ENCODE measurements at regions not wholly inside any gene's neighbourhood (a gene's known extent, or its start where the extent isn't known, plus 50 kb on each side); places are given as distances from the start of the nearest gene placed in this dataset.

DNA sequence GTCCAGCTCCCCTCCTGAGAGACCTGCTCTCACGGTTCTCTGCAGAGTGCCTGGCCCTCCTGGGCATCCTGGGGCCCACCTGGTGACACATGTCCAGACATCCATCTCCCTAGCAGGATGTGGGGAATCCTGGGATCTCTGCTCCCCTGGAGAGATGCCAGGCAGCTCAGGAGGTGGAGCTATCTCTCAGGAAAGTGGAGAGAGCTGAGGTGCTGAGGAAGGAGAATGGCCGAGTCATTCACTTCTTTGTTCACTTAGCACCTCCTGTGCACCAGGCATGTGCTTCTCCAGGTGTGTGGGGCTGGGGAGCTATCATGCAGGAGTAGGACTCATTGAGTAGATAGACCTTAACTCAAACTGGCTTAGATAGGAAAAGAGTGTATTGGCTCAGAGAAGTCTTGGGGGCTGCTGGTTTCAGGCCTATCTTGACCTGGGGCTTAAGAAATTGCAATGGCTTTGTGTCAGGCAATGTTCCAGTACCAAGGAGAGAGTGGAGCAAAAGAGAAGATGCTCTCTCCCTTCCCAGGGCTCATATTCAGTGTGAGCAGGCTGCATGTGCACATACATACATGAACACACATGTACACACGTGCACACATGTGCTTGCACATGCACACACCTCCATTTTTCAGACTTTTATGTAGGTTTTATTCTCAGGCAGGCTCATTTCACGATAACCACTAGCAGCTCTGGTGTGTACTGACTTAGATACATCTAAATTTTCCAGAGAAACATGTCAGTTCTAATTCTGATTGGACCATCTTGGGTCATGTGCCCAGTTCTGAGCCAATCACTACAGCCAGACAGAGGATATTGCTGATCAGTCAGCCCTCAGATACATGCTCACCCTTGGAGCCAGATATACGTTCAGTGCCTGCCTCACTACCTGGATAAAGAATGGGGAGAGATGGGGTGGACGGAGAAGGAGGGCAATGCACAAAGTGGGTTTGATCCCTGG is 437.6 kb downstream of the PTPRU start:
- Histone ChIP-seq H3K27ac (no peak overlapping the region), H3K36me3 (no peaks in the 10 kb centered on the region), H3K4me3 (no peak overlapping the region), H3K4me1 (ENCODE audit: insufficient read depth) (no peaks in the 10 kb centered on the region), H3K27me3 (no peaks in the 10 kb centered on the region), H3K9me3 (no peaks in the 10 kb centered on the region)
- intact Hi-C loops (cut with DNase I) = no loop called here
- DNase-seq = peak in 1 of 5 donors; percentile 3
- 77 to 83% (median 80%) methylated on average over 6 of the region's 6 CpGs for WGBS, 3 donors
- TF ChIP-seq POLR2A (IDR thresholded peaks at IDR 0.05) (no peak), EP300 (IDR thresholded peaks at IDR 0.05) (no peak)
- TF ChIP-seq, protein P1, sequence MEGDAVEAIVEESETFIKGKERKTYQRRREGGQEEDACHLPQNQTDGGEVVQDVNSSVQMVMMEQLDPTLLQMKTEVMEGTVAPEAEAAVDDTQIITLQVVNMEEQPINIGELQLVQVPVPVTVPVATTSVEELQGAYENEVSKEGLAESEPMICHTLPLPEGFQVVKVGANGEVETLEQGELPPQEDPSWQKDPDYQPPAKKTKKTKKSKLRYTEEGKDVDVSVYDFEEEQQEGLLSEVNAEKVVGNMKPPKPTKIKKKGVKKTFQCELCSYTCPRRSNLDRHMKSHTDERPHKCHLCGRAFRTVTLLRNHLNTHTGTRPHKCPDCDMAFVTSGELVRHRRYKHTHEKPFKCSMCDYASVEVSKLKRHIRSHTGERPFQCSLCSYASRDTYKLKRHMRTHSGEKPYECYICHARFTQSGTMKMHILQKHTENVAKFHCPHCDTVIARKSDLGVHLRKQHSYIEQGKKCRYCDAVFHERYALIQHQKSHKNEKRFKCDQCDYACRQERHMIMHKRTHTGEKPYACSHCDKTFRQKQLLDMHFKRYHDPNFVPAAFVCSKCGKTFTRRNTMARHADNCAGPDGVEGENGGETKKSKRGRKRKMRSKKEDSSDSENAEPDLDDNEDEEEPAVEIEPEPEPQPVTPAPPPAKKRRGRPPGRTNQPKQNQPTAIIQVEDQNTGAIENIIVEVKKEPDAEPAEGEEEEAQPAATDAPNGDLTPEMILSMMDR (IDR thresholded peaks at IDR 0.05) = no peak

DNA sequence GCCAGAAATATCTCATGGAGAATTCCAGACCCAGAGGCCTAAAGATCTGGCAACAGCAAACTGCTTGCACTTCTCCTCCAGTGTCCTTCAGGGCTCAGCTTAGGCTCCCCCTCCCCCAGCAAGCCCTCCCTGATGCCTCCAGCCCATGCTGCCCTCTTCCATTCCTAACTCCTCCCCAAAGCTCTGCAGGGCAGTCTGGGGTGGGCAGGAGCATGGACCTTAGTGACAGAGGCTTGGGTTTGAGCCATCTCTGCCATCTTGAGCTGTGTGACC is 436.8 kb downstream of the PTPRU start:
- no peak for TF ChIP-seq EP300 (IDR thresholded peaks at IDR 0.05)
- TF ChIP-seq, protein P1 (IDR thresholded peaks at IDR 0.05) = no peak
- TF ChIP-seq POLR2A (IDR thresholded peaks at IDR 0.05) = no peak
- no peaks in the 10 kb centered on the region for H3K27me3 ChIP-seq
- no peaks in the 10 kb centered on the region for H3K36me3 ChIP-seq
- no peak overlapping the region for H3K4me3 ChIP-seq
- no peak overlapping the region for H3K27ac ChIP-seq
- H3K4me1 ChIP-seq (ENCODE audit: insufficient read depth) = no peaks in the 10 kb centered on the region
- no peak for DNase-seq
- intact Hi-C loops (cut with DNase I) = no loop called here
- no peaks in the 10 kb centered on the region for H3K9me3 ChIP-seq

DNA sequence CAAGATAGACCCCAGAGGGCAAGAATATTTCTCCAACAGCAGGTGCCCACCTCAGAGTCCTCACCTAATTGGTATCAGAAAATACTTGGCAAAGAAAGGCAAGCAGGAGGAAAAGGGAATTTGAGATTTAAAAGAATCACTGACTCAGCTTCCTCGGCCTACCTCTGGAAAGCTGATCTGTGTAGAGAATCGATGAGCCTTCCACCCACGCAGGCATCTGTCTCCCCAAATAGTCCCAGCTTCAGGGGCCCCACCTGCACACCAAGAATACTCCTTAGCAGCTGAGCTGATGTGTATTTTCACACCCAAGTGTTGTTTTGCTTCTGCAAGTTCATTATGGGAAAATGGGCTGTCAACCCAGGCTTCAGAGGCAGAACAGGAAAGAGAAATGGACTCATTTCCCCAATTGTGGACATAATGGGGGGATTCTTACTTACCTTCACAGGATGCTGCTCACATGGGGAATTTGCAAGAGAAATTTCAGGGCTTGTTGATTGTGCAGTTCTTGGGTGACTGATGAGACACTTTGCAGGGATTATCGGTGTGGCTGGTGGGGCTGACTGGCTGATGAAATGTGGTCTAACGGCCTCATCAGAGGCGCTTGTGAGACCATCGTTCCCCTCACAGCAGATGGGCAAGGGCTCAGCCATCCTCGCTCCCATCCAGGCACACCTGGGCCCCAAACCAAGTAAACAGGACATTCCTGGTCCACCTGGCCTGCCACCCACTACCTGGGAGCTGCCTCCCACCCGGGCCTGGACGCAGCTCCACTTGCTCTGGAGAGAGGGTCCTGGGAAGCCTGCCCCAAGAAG is 436.3 kb downstream of the PTPRU start:
- H3K9me3 ChIP-seq = no peaks in the 10 kb centered on the region
- DNase-seq = no peak
- H3K4me1 ChIP-seq (ENCODE audit: insufficient read depth) = no peaks in the 10 kb centered on the region
- no peak overlapping the region for H3K27ac ChIP-seq
- H3K36me3 ChIP-seq = no peaks in the 10 kb centered on the region
- intact Hi-C loops (cut with DNase I) = no loop called here
- TF ChIP-seq EP300 (IDR thresholded peaks at IDR 0.05) = no peak
- TF ChIP-seq, protein P1 (IDR thresholded peaks at IDR 0.05) = no peak
- TF ChIP-seq POLR2A (IDR thresholded peaks at IDR 0.05) = no peak
- WGBS, 3 donors = 73 to 79% (median 77%) methylated on average over 10 of the region's 10 CpGs
- no peaks in the 10 kb centered on the region for H3K27me3 ChIP-seq
- no peak overlapping the region for H3K4me3 ChIP-seq

DNA sequence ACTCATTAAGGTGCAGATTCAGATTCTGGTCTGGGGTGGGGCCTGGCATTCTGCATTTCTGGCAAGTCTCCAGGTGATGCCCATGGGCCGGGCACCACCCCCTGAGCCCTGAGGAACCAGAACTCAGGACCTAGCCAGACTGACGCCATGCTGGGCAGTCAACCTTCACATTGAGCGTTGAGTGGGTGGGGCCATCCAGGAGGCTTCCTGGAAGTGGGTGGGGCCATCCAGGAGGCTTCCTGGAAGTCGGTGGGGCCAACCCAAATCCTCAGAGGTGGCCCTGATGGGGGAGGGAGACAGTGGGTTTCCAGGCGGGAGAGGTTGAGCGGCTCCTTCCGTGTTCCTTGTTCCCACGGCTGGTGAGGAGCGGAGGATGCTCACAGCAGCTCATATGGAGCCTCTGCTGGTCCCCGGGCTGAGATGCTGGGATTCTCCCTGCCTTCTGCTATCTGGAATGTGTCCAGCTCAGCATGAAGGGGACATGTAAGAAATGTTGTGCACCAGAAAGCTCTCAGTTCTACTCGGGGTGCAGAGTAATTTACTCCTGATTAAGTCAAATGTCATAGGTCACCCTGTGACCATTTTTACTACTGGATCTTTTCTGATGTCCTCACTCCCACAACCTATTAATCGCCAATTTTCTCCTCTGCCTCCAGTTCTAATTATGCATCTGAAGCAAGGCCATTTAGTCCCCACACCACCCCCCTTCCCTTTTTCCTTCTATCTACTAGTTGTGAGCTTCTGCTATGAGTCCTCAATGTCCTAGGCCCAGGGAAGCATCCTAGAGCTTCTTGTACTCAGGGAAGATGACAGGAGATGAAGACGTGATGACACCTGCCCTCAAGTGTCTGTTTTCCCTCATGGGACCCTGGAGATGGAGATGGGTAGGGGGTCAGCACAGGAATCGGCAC is 435.4 kb downstream of the PTPRU start:
- Histone ChIP-seq H3K36me3 (no peaks in the 10 kb centered on the region), H3K4me3 (no peak overlapping the region), H3K27ac (no peak overlapping the region), H3K4me1 (ENCODE audit: insufficient read depth) (no peaks in the 10 kb centered on the region), H3K9me3 (no peaks in the 10 kb centered on the region), H3K27me3 (no peaks in the 10 kb centered on the region)
- WGBS, 3 donors = 68 to 74% (median 71%) methylated on average over 14 of the region's 14 CpGs
- intact Hi-C loops (cut with DNase I) = no loop called here
- no peak for DNase-seq
- TF ChIP-seq, protein P1 (IDR thresholded peaks at IDR 0.05) = no peak
- TF ChIP-seq EP300 (IDR thresholded peaks at IDR 0.05) (no peak), POLR2A (IDR thresholded peaks at IDR 0.05) (no peak)

Data from ovary (tissue), 7 donors.